ENCODE measurements at regions not wholly inside any gene's neighbourhood (a gene's known extent, or its start where the extent isn't known, plus 50 kb on each side); places are given as distances from the start of the nearest gene placed in this dataset.

- intact Hi-C loops (cut with micrococcal nuclease) = no loop called here
- Mint-ChIP-seq H3K27ac (no peak overlapping the region), H3K9me3 (peaks cover 0 to 8% (median 4%) of the 10 kb centered on the region in 7 donors)
Observed at GRCh38 chr7:45459476-45459875, 114.7 kb upstream of the ADCY1 start.

GRCh38 chr7:45460379-45460778, 113.8 kb upstream of the ADCY1 start:
- no peaks in the 10 kb centered on the region for H3K36me3 Mint-ChIP-seq
- H3K4me1 Mint-ChIP-seq = no peaks in the 10 kb centered on the region
- Histone ChIP-seq H3K27ac (ENCODE audit: low read depth in 1 of 2, low read length in 2 of 2) (no peak overlapping the region), H3K36me3 (replicated peaks in 1 of 2; ENCODE audit: control insufficient read depth in 1 of 2, insufficient read depth in 2 of 2, low read length in 2 of 2) (no peaks in the 10 kb centered on the region), H2AFZ (ENCODE audit: insufficient read depth, low read depth, low read length, poor library complexity, severe bottlenecking) (no peak overlapping the region), H4K20me1 (ENCODE audit: insufficient read depth, low read length) (no peaks in the 10 kb centered on the region), H3K4me2 (replicated peaks; ENCODE audit: extremely low read depth, low read length, poor library complexity, severe bottlenecking) (no peak overlapping the region), H3K9ac (ENCODE audit: insufficient read depth, low read length, poor library complexity, severe bottlenecking) (no peak overlapping the region), H3K4me1 (ENCODE audit: control insufficient read depth in 1 of 2, insufficient read depth in 2 of 2, low read length in 2 of 2) (no peaks in the 10 kb centered on the region), H3K27me3 (ENCODE audit: control insufficient read depth in 2 of 2, insufficient read depth in 2 of 2, low read length in 2 of 2) (no peaks in the 10 kb centered on the region), H3K4me3 (replicated peaks in 1 of 3; ENCODE audit: low read depth in 2 of 3, low read length in 3 of 3) (no peak overlapping the region), H3K79me2 (ENCODE audit: insufficient read depth, low read length) (no peaks in the 10 kb centered on the region), H3K9me3 (replicated peaks in 1 of 2; ENCODE audit: control insufficient read depth in 1 of 2, insufficient read depth in 1 of 2, low read length in 2 of 2) (no peaks in the 10 kb centered on the region)
- H3K9me3 Mint-ChIP-seq = peaks cover 0 to 7% (median 4%) of the 10 kb centered on the region in 7 donors
- no peak for DNase-seq
- H3K4me3 Mint-ChIP-seq = no peak overlapping the region
- intact Hi-C loops (cut with micrococcal nuclease) = no loop called here
- peaks cover 0 to 4% (median 3%) of the 10 kb centered on the region in 3 donors for H3K27me3 Mint-ChIP-seq (ENCODE audit: low read depth in 3 of 3)
- WGBS (ENCODE audit: insufficient coverage) = no CpG with 5 or more reads among the region's 3 CpGs
- no peak for TF ChIP-seq CTCF (IDR thresholded peaks at IDR 0.05)
- H3K27ac Mint-ChIP-seq = no peak overlapping the region

More at GRCh38 chr7:45459476-45459875, 114.7 kb upstream of the ADCY1 start:
- no peak overlapping the region for H3K4me2 ChIP-seq (replicated peaks; ENCODE audit: extremely low read depth, low read length, poor library complexity, severe bottlenecking)
- 77% methylated on average over 3 of the region's 4 CpGs for WGBS (ENCODE audit: insufficient coverage)
- H3K9ac ChIP-seq (ENCODE audit: insufficient read depth, low read length, poor library complexity, severe bottlenecking) = no peak overlapping the region
- no peak overlapping the region for H2AFZ ChIP-seq (ENCODE audit: insufficient read depth, low read depth, low read length, poor library complexity, severe bottlenecking)
- H3K27ac ChIP-seq (ENCODE audit: low read depth in 1 of 2, low read length in 2 of 2) = no peak overlapping the region
- no peaks in the 10 kb centered on the region for H3K27me3 ChIP-seq (ENCODE audit: control insufficient read depth in 2 of 2, insufficient read depth in 2 of 2, low read length in 2 of 2)
- H3K4me1 ChIP-seq (ENCODE audit: control insufficient read depth in 1 of 2, insufficient read depth in 2 of 2, low read length in 2 of 2) = no peaks in the 10 kb centered on the region
- no peak for TF ChIP-seq CTCF (IDR thresholded peaks at IDR 0.05)
- H3K4me3 ChIP-seq (replicated peaks in 1 of 3; ENCODE audit: low read depth in 2 of 3, low read length in 3 of 3) = no peak overlapping the region
- H3K36me3 Mint-ChIP-seq = no peaks in the 10 kb centered on the region
- H3K36me3 ChIP-seq (replicated peaks in 1 of 2; ENCODE audit: control insufficient read depth in 1 of 2, insufficient read depth in 2 of 2, low read length in 2 of 2) = no peaks in the 10 kb centered on the region
- no peak for DNase-seq
- no peaks in the 10 kb centered on the region for H4K20me1 ChIP-seq (ENCODE audit: insufficient read depth, low read length)
- no peaks in the 10 kb centered on the region for H3K4me1 Mint-ChIP-seq
- no peaks in the 10 kb centered on the region for H3K79me2 ChIP-seq (ENCODE audit: insufficient read depth, low read length)
- H3K9me3 ChIP-seq (replicated peaks in 1 of 2; ENCODE audit: control insufficient read depth in 1 of 2, insufficient read depth in 1 of 2, low read length in 2 of 2) = no peaks in the 10 kb centered on the region
- peaks cover 0 to 4% (median 3%) of the 10 kb centered on the region in 3 donors for H3K27me3 Mint-ChIP-seq (ENCODE audit: low read depth in 3 of 3)
- H3K4me3 Mint-ChIP-seq = no peak overlapping the region
